Left ventricle myocardium inferior (tissue), 1 donor: ENCODE measurements at regions not wholly inside any gene's neighbourhood (a gene's known extent, or its start where the extent isn't known, plus 50 kb on each side); places are given as distances from the start of the nearest gene placed in this dataset.

Source experiments
- DNase-seq: peaks from one replicate; pipeline ENCODE4 v3.0.0-alpha.2; 2020
- H3K27ac ChIP-seq: fragments of 200-600 bp; replicated peaks from 2 replicates; pipeline ENCODE4 v1.8.0; 2021
- H3K27me3 ChIP-seq: fragments of 200-600 bp; 2 replicates; pipeline ENCODE4 v1.8.0; 2021; ENCODE audit warnings: low read depth
- H3K36me3 ChIP-seq: fragments of 200-600 bp; 2 replicates; pipeline ENCODE4 v1.8.0; 2021
- H3K4me1 ChIP-seq: fragments of 200-600 bp; 2 replicates; pipeline ENCODE4 v1.8.0; 2021
- H3K4me3 ChIP-seq: fragments of 200-600 bp; 2 replicates; pipeline ENCODE4 v1.8.0; 2021; ENCODE audit warnings: mild to moderate bottlenecking, moderate library complexity
- H3K9me3 ChIP-seq: fragments of 200-600 bp; replicated peaks from 2 replicates; pipeline ENCODE4 v1.8.0; 2021
- CTCF ChIP-seq: fragments of 200-600 bp; IDR thresholded peaks from 2 replicates; pipeline ENCODE4 v1.8.0; 2021; ENCODE audit warnings: antibody characterized with exemption, mild to moderate bottlenecking, borderline replicate concordance
- intact Hi-C: fragments of 100-400 bp; cut with micrococcal nuclease; formaldehyde crosslinking; loops from one replicate; pipeline ENCODE4 v1.11.0; 2022
- donor health status: DM: no; HTN: yes; CAD: no; lungs with severe emphysema.

- Histone ChIP-seq H3K4me1 (no peaks in the 10 kb centered on the region), H3K4me3 (no peak overlapping the region), H3K36me3 (no peaks in the 10 kb centered on the region), H3K9me3 (peaks cover 11% of the 10 kb centered on the region), H3K27me3 (no peaks in the 10 kb centered on the region), H3K27ac (no peak overlapping the region)
- no peak for DNase-seq
- no peak for TF ChIP-seq CTCF
- intact Hi-C loops = no loop called here
Measured at GRCh38 chr10:26952094-26952493, 91.3 kb upstream of the ABI1 start.

- no peaks in the 10 kb centered on the region for H3K36me3 ChIP-seq
- DNase-seq = no peak
- peaks cover 11% of the 10 kb centered on the region for H3K9me3 ChIP-seq
- peaks cover 4% of the 10 kb centered on the region for H3K27me3 ChIP-seq
- no peak overlapping the region for H3K4me3 ChIP-seq
- no peak for TF ChIP-seq CTCF
- intact Hi-C loops = no loop called here
- H3K4me1 ChIP-seq = no peaks in the 10 kb centered on the region
- no peak overlapping the region for H3K27ac ChIP-seq
Measured at GRCh38 chr10:26951650-26952049, 90.9 kb upstream of the ABI1 start.

- H3K36me3 ChIP-seq = no peaks in the 10 kb centered on the region
- intact Hi-C loops = no loop called here
Measured at GRCh38 chr10:26950934-26951333, 90.2 kb upstream of the ABI1 start.

DNA sequence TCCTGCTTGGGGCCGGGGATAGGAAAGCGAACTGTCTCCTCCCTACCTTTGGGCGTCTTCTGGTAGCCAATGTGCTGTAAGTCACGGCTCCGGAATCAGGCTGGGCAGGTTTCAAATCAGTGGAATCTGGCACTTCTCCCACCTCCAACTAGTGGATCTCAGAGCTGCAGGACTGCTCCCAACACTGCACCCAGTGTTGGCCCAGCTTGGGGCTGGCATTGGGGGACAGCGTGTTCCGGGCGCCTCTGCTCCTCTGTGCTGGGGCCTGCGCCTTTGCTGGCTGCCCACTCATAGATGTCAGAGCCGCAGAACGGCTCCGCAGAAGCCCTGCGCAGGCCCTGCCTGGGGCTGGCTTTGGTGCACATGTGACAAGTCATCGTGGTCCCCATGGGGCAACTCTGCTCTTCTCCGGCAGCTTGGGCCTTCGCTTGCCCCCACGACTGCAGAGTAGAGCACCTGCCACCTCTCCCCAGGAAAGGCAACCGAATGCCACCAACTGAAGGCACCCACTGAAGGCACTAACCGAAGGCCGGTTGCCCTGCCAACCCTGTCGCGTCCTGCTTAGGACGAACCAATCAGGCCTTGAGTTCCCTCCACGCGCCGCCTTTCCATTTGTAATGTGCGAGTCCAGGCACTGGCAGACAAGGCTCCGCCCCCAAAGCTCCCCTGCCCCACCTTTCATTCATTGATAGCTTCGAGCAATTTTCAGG, 85.5 kb upstream of the ABI1 start:
- Histone ChIP-seq H3K9me3 (peaks cover 11% of the 10 kb centered on the region), H3K36me3 (no peaks in the 10 kb centered on the region), H3K27me3 (peaks cover 34% of the 10 kb centered on the region), H3K4me1 (no peaks in the 10 kb centered on the region), H3K27ac (no peak overlapping the region), H3K4me3 (peak overlapping the region; percentile 25)
- intact Hi-C loops = no loop called here
- no peak for TF ChIP-seq CTCF
- no peak for DNase-seq

More at GRCh38 chr10:26950934-26951333, 90.2 kb upstream of the ABI1 start:
- Histone ChIP-seq H3K4me3 (no peak overlapping the region), H3K4me1 (no peaks in the 10 kb centered on the region), H3K27me3 (peaks cover 11% of the 10 kb centered on the region), H3K27ac (no peak overlapping the region), H3K9me3 (peaks cover 11% of the 10 kb centered on the region)
- DNase-seq = no peak
- TF ChIP-seq CTCF = no peak

DNA sequence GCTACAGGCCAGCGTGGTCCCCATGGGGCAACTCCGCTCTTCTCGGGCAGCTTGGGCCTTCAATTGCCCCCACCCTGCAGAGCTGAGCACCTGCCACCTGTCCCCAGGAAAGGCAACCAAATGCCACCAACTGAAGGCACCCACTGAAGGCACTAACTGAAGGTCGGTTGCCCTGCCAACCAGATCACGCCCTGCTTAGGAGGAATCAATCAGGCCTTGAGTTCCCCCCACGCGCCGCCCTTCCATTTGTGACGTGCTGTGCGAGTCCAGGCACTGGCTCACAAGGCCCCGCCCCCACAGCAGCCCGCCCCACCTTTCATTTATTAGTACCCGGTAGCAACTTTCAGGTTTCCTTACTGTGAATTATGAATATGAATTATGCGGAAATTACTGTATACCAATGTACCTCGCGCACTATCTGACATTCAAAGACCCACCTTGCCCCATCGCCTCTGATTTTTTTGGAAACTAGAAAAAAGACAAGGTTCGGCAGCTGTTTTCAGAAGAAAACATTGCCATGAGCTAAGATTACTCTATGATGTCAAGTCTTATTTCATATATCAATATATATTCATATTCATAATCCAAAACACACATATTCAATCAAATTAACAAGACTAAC, 83.6 kb upstream of the ABI1 start:
- no peak overlapping the region for H3K27ac ChIP-seq
- intact Hi-C loops = no loop called here
- no peaks in the 10 kb centered on the region for H3K36me3 ChIP-seq
- H3K4me1 ChIP-seq = no peaks in the 10 kb centered on the region
- peaks cover 34% of the 10 kb centered on the region for H3K27me3 ChIP-seq
- no peak overlapping the region for H3K4me3 ChIP-seq
- no peak for TF ChIP-seq CTCF
- H3K9me3 ChIP-seq = no peaks in the 10 kb centered on the region
- DNase-seq = no peak
